ENCODE measurements at regions not wholly inside any gene's neighbourhood (a gene's known extent, or its start where the extent isn't known, plus 50 kb on each side); places are given as distances from the start of the nearest gene placed in this dataset.

DNA sequence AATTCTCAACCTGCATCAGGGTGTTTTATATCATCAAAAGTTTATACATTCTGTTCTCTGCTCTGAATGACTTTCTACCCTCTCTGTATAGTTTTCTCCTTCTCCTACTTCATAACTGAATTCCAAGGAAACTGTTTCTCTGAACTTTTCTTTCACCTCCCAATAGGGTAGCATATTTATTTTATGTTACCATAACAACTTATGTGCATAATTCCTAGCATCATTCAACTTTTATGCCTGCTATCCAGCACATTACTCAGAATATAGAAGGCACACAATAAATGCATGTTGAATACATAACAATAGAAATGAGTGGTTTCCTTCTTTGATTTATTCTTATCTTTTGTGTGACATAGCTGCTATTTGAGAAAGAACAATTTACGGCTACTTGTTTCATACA is 2385.0 kb downstream of the PCDH9 start:
- TF ChIP-seq, protein P1, sequence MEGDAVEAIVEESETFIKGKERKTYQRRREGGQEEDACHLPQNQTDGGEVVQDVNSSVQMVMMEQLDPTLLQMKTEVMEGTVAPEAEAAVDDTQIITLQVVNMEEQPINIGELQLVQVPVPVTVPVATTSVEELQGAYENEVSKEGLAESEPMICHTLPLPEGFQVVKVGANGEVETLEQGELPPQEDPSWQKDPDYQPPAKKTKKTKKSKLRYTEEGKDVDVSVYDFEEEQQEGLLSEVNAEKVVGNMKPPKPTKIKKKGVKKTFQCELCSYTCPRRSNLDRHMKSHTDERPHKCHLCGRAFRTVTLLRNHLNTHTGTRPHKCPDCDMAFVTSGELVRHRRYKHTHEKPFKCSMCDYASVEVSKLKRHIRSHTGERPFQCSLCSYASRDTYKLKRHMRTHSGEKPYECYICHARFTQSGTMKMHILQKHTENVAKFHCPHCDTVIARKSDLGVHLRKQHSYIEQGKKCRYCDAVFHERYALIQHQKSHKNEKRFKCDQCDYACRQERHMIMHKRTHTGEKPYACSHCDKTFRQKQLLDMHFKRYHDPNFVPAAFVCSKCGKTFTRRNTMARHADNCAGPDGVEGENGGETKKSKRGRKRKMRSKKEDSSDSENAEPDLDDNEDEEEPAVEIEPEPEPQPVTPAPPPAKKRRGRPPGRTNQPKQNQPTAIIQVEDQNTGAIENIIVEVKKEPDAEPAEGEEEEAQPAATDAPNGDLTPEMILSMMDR (IDR thresholded peaks at IDR 0.05), result no peak
- no peaks in the 10 kb centered on the region for H3K36me3 Mint-ChIP-seq (ENCODE audit: low read depth)
- no peak overlapping the region for H3K27ac Mint-ChIP-seq (ENCODE audit: unreplicated experiment)
- no peak for DNase-seq (ENCODE audit: low spot score)
- no peaks in the 10 kb centered on the region for H3K27me3 Mint-ChIP-seq (ENCODE audit: low read depth)
- H3K4me1 Mint-ChIP-seq (ENCODE audit: low read depth), result no peaks in the 10 kb centered on the region
- H3K9me3 Mint-ChIP-seq (ENCODE audit: low read depth), result no peaks in the 10 kb centered on the region
- no peak overlapping the region for H3K4me3 Mint-ChIP-seq (ENCODE audit: unreplicated experiment)

DNA sequence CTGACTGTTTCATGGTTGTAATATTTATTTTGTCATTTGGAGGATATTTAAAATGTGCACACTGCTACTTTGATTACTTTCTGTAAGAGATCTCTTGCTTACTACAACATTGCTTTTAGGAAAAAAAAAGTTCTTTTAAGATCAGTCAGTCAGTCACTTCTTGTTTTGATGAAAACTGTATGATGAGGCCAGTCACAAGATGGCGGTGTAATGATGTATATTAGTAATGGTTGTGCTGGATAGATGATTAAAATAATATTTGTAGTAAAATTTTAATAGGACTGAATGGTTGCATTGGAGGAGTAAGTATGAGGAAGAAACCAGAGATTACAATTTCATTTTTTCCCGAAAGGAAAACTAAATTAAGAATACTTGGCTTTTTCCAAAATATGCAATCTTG is 2411.1 kb downstream of the PCDH9 start:
- H3K27me3 Mint-ChIP-seq (ENCODE audit: low read depth), result no peaks in the 10 kb centered on the region
- DNase-seq (ENCODE audit: low spot score), result no peak
- no peaks in the 10 kb centered on the region for H3K4me1 Mint-ChIP-seq (ENCODE audit: low read depth)
- H3K36me3 Mint-ChIP-seq (ENCODE audit: low read depth), result no peaks in the 10 kb centered on the region
- TF ChIP-seq, protein P1 (IDR thresholded peaks at IDR 0.05), result peak; percentile 69
- H3K4me3 Mint-ChIP-seq (ENCODE audit: unreplicated experiment), result no peak overlapping the region
- no peak overlapping the region for H3K27ac Mint-ChIP-seq (ENCODE audit: unreplicated experiment)
- H3K9me3 Mint-ChIP-seq (ENCODE audit: low read depth), result peaks cover 3% of the 10 kb centered on the region

DNA sequence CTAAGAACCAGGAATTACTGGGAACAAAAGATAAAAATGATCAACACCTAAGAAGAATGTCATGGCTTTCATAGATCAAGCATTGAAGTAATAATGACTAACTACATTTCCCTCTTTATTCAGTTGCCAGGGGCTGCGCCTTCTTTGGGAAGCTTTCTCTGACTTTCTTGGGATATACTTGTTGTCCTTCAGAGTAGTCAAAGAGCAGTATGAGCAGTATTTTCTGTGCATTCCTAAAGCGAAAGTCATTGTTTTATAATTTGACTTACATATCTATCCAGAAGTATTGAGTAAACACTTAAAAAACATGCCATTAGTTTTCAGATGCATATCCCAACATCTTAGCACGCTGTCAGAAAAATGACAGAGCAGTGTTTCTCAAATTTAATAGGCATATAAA is 2412.4 kb downstream of the PCDH9 start:
- H3K9me3 Mint-ChIP-seq (ENCODE audit: low read depth), result peaks cover 3% of the 10 kb centered on the region
- no peak overlapping the region for H3K4me3 Mint-ChIP-seq (ENCODE audit: unreplicated experiment)
- H3K36me3 Mint-ChIP-seq (ENCODE audit: low read depth), result no peaks in the 10 kb centered on the region
- no peaks in the 10 kb centered on the region for H3K4me1 Mint-ChIP-seq (ENCODE audit: low read depth)
- H3K27me3 Mint-ChIP-seq (ENCODE audit: low read depth), result no peaks in the 10 kb centered on the region
- H3K27ac Mint-ChIP-seq (ENCODE audit: unreplicated experiment), result no peak overlapping the region
- TF ChIP-seq, protein P1 (IDR thresholded peaks at IDR 0.05), result no peak
- no peak for DNase-seq (ENCODE audit: low spot score)

DNA sequence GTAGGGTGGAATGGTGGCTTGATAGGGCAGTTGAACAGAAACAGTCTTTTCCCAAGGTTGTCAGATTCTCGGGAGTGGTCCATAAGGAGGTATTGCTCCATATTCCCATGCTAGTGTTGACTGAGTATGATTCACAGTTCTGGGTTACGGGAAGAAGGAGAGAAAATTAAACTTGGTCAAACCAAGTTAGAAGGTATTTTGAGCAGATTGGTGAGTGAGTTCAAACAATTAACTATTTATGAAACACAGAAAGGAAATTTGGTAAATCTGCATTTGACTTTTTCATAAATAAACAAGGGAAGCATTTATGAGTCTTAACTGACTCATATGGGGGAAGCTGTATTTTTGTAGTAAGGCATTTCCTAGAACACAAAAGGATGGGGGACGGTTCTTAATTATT is 2419.4 kb downstream of the PCDH9 start:
- no peak overlapping the region for H3K27ac Mint-ChIP-seq (ENCODE audit: unreplicated experiment)
- DNase-seq (ENCODE audit: low spot score), result no peak
- no peak overlapping the region for H3K4me3 Mint-ChIP-seq (ENCODE audit: unreplicated experiment)

DNA sequence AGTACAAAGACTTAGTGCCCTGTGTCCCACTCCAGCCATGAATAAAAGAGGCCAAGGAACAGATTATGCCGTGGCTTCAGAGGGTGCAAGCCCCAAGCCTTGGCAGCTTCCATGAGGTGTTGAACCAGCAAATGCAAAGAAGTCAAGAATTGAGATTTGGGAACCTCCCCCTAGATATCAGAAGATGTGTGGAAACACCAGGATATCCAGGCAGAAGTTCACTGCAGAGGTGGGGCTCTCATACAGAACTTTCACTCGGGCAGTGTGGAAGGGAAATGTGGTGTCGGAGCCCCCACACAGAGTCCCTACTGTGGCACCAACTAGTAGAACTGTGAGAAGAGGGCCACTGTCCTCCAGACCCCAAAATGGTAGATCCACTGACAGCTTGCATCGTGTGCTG is 2421.4 kb downstream of the PCDH9 start:
- Mint-ChIP-seq H3K27me3 (ENCODE audit: low read depth) (no peaks in the 10 kb centered on the region), H3K4me3 (ENCODE audit: unreplicated experiment) (no peak overlapping the region), H3K27ac (ENCODE audit: unreplicated experiment) (no peak overlapping the region), H3K36me3 (ENCODE audit: low read depth) (peaks cover 2% of the 10 kb centered on the region), H3K4me1 (ENCODE audit: low read depth) (no peaks in the 10 kb centered on the region), H3K9me3 (ENCODE audit: low read depth) (peaks cover 9% of the 10 kb centered on the region)
- no peak for DNase-seq (ENCODE audit: low spot score)
- TF ChIP-seq, protein P1 (IDR thresholded peaks at IDR 0.05), result no peak

More for the DNA sequence above, 2419.4 kb downstream of the PCDH9 start:
- H3K36me3 Mint-ChIP-seq (ENCODE audit: low read depth), result peaks cover 2% of the 10 kb centered on the region
- H3K9me3 Mint-ChIP-seq (ENCODE audit: low read depth), result peaks cover 9% of the 10 kb centered on the region
- no peaks in the 10 kb centered on the region for H3K4me1 Mint-ChIP-seq (ENCODE audit: low read depth)
- H3K27me3 Mint-ChIP-seq (ENCODE audit: low read depth), result no peaks in the 10 kb centered on the region
- TF ChIP-seq, protein P1 (IDR thresholded peaks at IDR 0.05), result no peak
